Mammary epithelial cell (primary cell): ENCODE measurements at regions not wholly inside any gene's neighbourhood (a gene's known extent, or its start where the extent isn't known, plus 50 kb on each side); places are given as distances from the start of the nearest gene placed in this dataset.

ENCODE experiments used
- CTCF ChIP-seq, 2 donors: IDR thresholded peaks in 1 of 2; conservative IDR thresholded peaks in 1 of 2; 2 replicates each; pipeline ENCODE4 v1.5.1; 2011 to 2012; ENCODE audit warnings: inconsistent platforms in 2 of 2, low read length in 2 of 2, mild to moderate bottlenecking in 2 of 2, control low read depth in 1 of 2, low read depth in 1 of 2; ENCODE audit not compliant: insufficient read depth in 1 of 2; ENCODE audit errors: extremely low read depth in 1 of 2
- EZH2 ChIP-seq: IDR thresholded peaks from 2 replicates; pipeline ENCODE4 v1.6.1; 2012; ENCODE audit warnings: low read length, inconsistent platforms, borderline replicate concordance

DNA sequence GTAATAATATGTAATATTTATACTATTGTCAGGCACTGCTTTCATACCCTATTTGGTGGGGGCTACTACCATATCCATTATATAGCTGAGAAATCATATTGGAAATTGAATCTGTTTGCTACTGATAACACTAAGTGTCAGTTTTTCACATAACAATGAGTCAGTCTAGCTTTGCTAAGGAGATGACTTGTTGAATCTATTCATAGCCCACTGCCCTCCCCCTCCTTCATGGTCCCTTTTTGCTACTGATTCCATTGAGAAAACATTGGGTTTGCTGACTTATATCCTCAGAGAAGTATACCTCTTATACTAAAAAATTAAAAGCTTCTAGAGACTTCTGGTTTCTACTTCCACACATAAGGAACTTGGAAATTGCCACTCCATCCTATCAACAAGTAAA lies 1898.4 kb downstream of the STIM2 start:
- TF ChIP-seq CTCF (conservative IDR thresholded peaks at IDR 0.05 in 1 of 2, IDR thresholded peaks at IDR 0.05 in 1 of 2; ENCODE audit: extremely low read depth in 1 of 2, insufficient read depth in 1 of 2, low read depth in 1 of 2, low read length in 2 of 2) (no peak), EZH2 (no peak)
